Neural cell (in vitro differentiated cells): ENCODE measurements at regions not wholly inside any gene's neighbourhood (a gene's known extent, or its start where the extent isn't known, plus 50 kb on each side); places are given as distances from the start of the nearest gene placed in this dataset.

Experiments used
- CTCF ChIP-seq: fragments of 450-650 bp; IDR thresholded peaks from 2 replicates; pipeline ENCODE4 v1.5.1; 2014; ENCODE audit warnings: antibody characterized with exemption, mild to moderate bottlenecking, moderate library complexity; ENCODE audit not compliant: poor library complexity, severe bottlenecking
- EP300 ChIP-seq: fragments of 450-650 bp; conservative IDR thresholded peaks from 2 replicates; pipeline ENCODE4 v1.6.1; 2014; ENCODE audit warnings: antibody characterized with exemption, mild to moderate bottlenecking, moderate library complexity; ENCODE audit not compliant: poor library complexity, severe bottlenecking
- EZH2 ChIP-seq: fragments of 200-600, 300-800 bp; shearing (Covaris generic), sonication (generic); IDR thresholded peaks from 2 replicates; pipeline ENCODE4 v1.6.1; 2014; ENCODE audit warnings: antibody characterized with exemption, low read length, borderline replicate concordance, mild to moderate bottlenecking; ENCODE audit not compliant: insufficient read depth, poor library complexity, severe bottlenecking
- MXI1 ChIP-seq: fragments of 450-650 bp; conservative IDR thresholded peaks from 2 replicates; pipeline ENCODE4 v1.6.1; 2014; ENCODE audit warnings: antibody characterized with exemption, mild to moderate bottlenecking; ENCODE audit not compliant: poor library complexity, severe bottlenecking
- POLR2AphosphoS5 ChIP-seq: IDR thresholded peaks from 2 replicates; pipeline ENCODE4 v1.6.1; 2012
- RAD21 ChIP-seq: fragments of 450-650 bp; conservative IDR thresholded peaks from 2 replicates; pipeline ENCODE4 v1.6.1; 2014; ENCODE audit warnings: antibody characterized with exemption, mild to moderate bottlenecking, moderate library complexity
- REST ChIP-seq: IDR thresholded peaks from 2 replicates; pipeline ENCODE4 v1.6.1; 2012; ENCODE audit warnings: borderline replicate concordance
- SMC3 ChIP-seq: fragments of 450-650 bp; conservative IDR thresholded peaks from 2 replicates; pipeline ENCODE4 v1.6.1; 2014; ENCODE audit warnings: antibody characterized with exemption, mild to moderate bottlenecking, moderate library complexity; ENCODE audit not compliant: poor library complexity
- TAF1 ChIP-seq: IDR thresholded peaks from 2 replicates; pipeline ENCODE4 v1.6.1; 2012; ENCODE audit warnings: low read depth

DNA sequence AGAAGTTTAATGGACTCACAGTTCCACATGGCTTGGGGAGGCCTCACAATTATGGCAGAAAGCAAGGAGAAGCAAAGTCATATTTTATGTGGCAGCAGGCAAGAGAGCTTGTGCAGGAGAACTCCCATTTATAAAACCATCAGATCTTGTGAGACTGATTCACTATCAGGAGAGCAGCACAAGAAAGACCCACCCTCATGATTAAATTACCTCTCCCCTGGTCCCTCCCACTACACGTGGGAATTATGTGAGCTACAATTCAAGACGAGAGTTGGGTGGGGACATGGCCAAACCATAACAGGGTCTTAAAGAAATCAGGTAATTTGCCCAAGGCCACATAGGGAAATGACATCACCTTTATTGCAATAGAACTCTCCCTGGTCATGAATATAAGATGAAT is 1073.3 kb upstream of the ACVR2A start:
- no peak for TF ChIP-seq CTCF
- no peak for TF ChIP-seq TAF1
- no peak for TF ChIP-seq REST
- TF ChIP-seq POLR2AphosphoS5: no peak
- no peak for TF ChIP-seq EP300
- no peak for TF ChIP-seq EZH2
- no peak for TF ChIP-seq RAD21
- TF ChIP-seq SMC3: no peak
- no peak for TF ChIP-seq MXI1
